ENCODE measurements at regions not wholly inside any gene's neighbourhood (a gene's known extent, or its start where the extent isn't known, plus 50 kb on each side); places are given as distances from the start of the nearest gene placed in this dataset.

DNA sequence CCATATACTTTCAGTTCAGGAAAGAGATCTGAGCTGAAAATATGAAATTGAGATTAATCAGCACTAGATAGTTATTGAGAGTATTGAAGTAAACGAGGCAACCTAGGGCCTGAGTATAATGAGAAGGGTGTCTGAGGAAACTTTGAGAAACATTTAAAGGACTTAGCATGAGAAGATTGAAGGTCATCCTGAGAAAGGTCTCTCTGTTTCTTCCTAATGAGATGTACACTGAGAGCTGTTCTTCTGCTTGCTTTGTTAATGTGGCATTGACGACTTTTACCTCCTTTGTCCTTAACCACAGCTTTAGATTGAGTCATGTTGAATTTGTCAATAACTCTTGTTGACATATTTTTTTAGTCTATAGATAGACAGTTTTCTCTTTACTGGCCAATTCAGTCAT, 145.1 kb upstream of the ACTBL2 start:
- TF ChIP-seq, protein P1, sequence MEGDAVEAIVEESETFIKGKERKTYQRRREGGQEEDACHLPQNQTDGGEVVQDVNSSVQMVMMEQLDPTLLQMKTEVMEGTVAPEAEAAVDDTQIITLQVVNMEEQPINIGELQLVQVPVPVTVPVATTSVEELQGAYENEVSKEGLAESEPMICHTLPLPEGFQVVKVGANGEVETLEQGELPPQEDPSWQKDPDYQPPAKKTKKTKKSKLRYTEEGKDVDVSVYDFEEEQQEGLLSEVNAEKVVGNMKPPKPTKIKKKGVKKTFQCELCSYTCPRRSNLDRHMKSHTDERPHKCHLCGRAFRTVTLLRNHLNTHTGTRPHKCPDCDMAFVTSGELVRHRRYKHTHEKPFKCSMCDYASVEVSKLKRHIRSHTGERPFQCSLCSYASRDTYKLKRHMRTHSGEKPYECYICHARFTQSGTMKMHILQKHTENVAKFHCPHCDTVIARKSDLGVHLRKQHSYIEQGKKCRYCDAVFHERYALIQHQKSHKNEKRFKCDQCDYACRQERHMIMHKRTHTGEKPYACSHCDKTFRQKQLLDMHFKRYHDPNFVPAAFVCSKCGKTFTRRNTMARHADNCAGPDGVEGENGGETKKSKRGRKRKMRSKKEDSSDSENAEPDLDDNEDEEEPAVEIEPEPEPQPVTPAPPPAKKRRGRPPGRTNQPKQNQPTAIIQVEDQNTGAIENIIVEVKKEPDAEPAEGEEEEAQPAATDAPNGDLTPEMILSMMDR (IDR thresholded peaks at IDR 0.05): no peak
- TF ChIP-seq POLR2A (IDR thresholded peaks at IDR 0.05): no peak

Data from lower leg skin (tissue), 3 donors.